ENCODE measurements at regions not wholly inside any gene's neighbourhood (a gene's known extent, or its start where the extent isn't known, plus 50 kb on each side); places are given as distances from the start of the nearest gene placed in this dataset.

DNA sequence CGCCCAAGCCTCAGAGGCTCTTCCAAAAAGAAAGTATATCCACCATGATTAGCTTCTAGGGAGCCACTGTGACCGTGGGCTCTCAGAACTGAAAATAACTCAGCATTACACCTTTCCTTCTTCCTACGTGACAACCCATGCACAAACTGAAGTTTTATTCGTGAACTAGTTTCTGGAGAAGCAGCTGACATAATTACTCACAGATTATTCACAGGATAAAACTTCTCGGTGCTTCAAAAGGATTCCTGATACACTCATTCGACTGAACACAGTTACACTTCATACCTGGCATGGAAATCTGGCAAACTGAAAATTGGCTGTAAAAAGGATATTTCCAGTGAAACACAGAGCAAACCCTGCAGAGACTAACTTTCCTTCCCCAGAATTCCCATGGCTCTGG is 139.2 kb upstream of the PTER start:
- TF ChIP-seq CTCF (IDR thresholded peaks at IDR 0.05) (no peak), ZFX (IDR thresholded peaks at IDR 0.05; ENCODE audit: borderline replicate concordance) (no peak)
- H3K27ac ChIP-seq, result no peak overlapping the region

DNA sequence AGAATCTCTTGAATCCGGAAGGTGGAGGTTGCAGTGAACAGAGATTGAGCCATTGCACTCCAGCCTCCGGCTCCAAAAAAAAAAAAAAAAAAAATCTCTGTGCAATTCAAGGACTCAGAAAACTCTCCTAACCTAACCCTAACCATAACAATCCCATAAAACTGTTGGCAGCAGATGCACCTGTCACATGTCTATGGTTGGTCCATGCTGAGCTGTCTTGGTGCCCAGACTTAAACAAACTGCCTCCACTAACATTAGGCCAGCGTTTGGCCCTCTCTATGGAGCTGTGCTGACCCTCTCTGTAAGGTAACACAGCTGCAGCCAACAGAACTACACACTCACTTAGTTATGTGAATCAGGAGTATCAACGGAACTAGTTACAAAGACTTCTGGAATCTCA is 132.5 kb upstream of the PTER start:
- H3K27ac ChIP-seq, result no peak overlapping the region
- no peak for TF ChIP-seq ZFX (IDR thresholded peaks at IDR 0.05; ENCODE audit: borderline replicate concordance)
- TF ChIP-seq CTCF (IDR thresholded peaks at IDR 0.05), result no peak

DNA sequence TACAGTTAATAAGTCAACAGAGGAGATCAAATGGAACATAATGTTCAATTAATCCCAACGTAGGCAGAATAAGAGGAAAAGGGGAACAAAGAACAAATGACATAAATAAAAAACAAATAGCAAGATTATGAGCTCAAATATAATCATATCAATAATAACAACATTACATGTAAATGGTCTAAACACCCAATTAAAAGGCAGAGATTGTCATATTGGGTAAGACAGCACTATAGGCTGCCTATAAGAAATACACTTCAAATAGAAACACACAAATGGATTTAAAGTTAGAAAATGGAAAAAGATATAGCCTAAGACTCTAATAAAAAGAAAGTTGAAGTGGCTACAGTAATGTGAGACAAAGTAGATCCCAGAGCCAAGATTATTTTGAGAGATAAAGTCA is 126.4 kb upstream of the PTER start:
- TF ChIP-seq ZFX (IDR thresholded peaks at IDR 0.05; ENCODE audit: borderline replicate concordance), result no peak
- TF ChIP-seq CTCF (IDR thresholded peaks at IDR 0.05), result no peak
- no peak overlapping the region for H3K27ac ChIP-seq

- TF ChIP-seq ZFX (IDR thresholded peaks at IDR 0.05; ENCODE audit: borderline replicate concordance), result no peak
- no peak for TF ChIP-seq CTCF (IDR thresholded peaks at IDR 0.05)
- H3K27ac ChIP-seq, result no peak overlapping the region
These were observed 122.6 kb upstream of the PTER start for GRCh38 chr10:16314259-16314658.

DNA sequence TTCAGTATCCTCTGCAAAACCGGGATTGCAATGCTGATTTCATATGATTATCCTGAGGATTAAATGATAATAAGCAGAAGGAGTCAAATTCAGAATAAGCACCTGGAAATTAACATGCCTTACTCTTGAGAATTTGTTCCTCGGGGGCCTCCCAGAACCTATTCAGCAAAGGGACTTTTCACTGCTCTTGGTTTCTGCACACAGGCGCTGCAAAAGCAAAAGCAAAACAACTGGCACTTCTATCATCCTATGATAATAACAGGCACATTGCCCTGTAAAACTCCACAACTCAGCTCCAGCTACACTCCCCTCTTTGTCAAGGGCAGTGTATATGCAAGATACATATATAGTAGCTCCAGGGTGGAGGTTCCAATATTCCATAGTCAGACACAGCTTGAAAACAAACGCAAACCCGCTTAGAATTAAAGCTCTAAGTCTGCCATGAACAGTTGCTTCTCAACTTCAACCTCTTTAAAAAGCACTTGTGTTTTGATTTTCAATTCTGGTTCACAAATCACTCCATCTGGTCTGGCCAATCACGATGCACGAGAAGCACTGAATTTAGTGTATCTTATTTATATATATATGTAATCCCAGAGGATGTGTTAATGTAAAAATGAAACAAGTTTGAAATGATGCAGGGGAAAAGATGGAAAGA is 119.9 kb upstream of the PTER start:
- TF ChIP-seq ZFX (IDR thresholded peaks at IDR 0.05; ENCODE audit: borderline replicate concordance) (no peak), CTCF (IDR thresholded peaks at IDR 0.05) (no peak)

GRCh38 chr10:16341637-16342036 is 95.2 kb upstream of the PTER start:
- no peak overlapping the region for H3K27ac ChIP-seq

More for the DNA sequence above, 119.9 kb upstream of the PTER start:
- H3K27ac ChIP-seq, result no peak overlapping the region

DNA sequence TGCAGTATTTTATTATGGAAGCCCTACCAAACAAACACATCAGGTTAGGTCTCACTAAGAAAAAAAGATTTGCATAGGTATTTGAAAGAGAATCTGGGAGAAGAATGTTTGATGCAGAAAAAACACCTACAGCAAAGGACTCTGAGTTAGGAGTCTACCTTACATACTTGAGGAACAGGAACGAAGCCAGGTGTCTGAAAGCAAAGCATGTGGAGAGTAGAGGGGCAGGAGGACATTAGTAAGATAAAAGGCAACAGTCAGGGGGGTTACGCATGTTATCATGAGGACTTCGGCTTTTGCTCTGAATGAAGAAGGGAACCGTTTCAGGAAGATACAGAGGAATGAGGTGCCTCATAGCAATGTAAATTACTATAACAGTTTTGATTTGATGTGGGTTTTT is 87.9 kb upstream of the PTER start:
- no peak overlapping the region for H3K27ac ChIP-seq
- TF ChIP-seq CTCF (IDR thresholded peaks at IDR 0.05) (no peak), ZFX (IDR thresholded peaks at IDR 0.05; ENCODE audit: borderline replicate concordance) (no peak)

More at GRCh38 chr10:16341637-16342036, 95.2 kb upstream of the PTER start:
- no peak for TF ChIP-seq ZFX (IDR thresholded peaks at IDR 0.05; ENCODE audit: borderline replicate concordance)

DNA sequence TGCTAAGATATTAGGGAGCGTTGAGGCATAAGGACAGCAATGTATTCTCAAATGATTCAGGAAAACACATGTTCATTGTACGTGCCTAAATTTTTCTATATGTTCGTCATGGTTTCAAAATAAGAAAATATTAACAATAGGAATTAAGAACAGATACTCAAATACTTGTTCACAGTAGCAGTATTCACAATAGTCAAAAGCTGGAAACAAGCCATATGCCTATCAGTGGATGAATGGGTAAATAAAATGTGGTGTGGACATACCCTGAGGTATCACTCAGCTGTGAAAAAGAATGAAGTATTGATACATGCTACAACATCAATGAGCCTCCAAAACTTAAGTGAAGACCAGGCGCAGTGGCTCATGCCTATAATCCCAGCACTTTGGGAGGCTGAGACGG is 84.7 kb upstream of the PTER start:
- no peak overlapping the region for H3K27ac ChIP-seq
- TF ChIP-seq ZFX (IDR thresholded peaks at IDR 0.05; ENCODE audit: borderline replicate concordance), result no peak
- no peak for TF ChIP-seq CTCF (IDR thresholded peaks at IDR 0.05)

Data from 22Rv1 (cell line).